PFSK-1 (cell line): ENCODE measurements at regions not wholly inside any gene's neighbourhood (a gene's known extent, or its start where the extent isn't known, plus 50 kb on each side); places are given as distances from the start of the nearest gene placed in this dataset.

ENCODE experiments used
- POLR2AphosphoS5 ChIP-seq: IDR thresholded peaks from 2 replicates; pipeline ENCODE4 v1.6.1; 2012; ENCODE audit warnings: low read depth, mild to moderate bottlenecking, control low read depth, low read length, moderate library complexity
- SIN3A ChIP-seq: IDR thresholded peaks from 2 replicates; pipeline ENCODE4 v1.6.1; 2012; ENCODE audit warnings: mild to moderate bottlenecking, low read length, moderate library complexity, borderline replicate concordance; ENCODE audit not compliant: insufficient read depth
- TF ChIP-seq, protein P1 (sequence below), 2 experiments: IDR thresholded peaks; 2 replicates each; pipeline versions ENCODE4 v1.6.1 to v1.8.0; 2011 to 2012; ENCODE audit warnings: low read depth in 2 of 2, low read length in 2 of 2, control low read depth in 1 of 2, inconsistent platforms in 1 of 2, mild to moderate bottlenecking in 1 of 2, moderate library complexity in 1 of 2; ENCODE audit not compliant: insufficient read depth in 1 of 2

- TF ChIP-seq POLR2AphosphoS5 (no peak), SIN3A (no peak)
- TF ChIP-seq, protein P1, sequence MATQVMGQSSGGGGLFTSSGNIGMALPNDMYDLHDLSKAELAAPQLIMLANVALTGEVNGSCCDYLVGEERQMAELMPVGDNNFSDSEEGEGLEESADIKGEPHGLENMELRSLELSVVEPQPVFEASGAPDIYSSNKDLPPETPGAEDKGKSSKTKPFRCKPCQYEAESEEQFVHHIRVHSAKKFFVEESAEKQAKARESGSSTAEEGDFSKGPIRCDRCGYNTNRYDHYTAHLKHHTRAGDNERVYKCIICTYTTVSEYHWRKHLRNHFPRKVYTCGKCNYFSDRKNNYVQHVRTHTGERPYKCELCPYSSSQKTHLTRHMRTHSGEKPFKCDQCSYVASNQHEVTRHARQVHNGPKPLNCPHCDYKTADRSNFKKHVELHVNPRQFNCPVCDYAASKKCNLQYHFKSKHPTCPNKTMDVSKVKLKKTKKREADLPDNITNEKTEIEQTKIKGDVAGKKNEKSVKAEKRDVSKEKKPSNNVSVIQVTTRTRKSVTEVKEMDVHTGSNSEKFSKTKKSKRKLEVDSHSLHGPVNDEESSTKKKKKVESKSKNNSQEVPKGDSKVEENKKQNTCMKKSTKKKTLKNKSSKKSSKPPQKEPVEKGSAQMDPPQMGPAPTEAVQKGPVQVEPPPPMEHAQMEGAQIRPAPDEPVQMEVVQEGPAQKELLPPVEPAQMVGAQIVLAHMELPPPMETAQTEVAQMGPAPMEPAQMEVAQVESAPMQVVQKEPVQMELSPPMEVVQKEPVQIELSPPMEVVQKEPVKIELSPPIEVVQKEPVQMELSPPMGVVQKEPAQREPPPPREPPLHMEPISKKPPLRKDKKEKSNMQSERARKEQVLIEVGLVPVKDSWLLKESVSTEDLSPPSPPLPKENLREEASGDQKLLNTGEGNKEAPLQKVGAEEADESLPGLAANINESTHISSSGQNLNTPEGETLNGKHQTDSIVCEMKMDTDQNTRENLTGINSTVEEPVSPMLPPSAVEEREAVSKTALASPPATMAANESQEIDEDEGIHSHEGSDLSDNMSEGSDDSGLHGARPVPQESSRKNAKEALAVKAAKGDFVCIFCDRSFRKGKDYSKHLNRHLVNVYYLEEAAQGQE (IDR thresholded peaks at IDR 0.05; ENCODE audit: insufficient read depth in 1 of 2, low read depth in 2 of 2, low read length in 2 of 2) = no peak
Observed at GRCh38 chr13:78197231-78197630, 278.6 kb upstream of the EDNRB start.
